ENCODE measurements at regions not wholly inside any gene's neighbourhood (a gene's known extent, or its start where the extent isn't known, plus 50 kb on each side); places are given as distances from the start of the nearest gene placed in this dataset.

DNA sequence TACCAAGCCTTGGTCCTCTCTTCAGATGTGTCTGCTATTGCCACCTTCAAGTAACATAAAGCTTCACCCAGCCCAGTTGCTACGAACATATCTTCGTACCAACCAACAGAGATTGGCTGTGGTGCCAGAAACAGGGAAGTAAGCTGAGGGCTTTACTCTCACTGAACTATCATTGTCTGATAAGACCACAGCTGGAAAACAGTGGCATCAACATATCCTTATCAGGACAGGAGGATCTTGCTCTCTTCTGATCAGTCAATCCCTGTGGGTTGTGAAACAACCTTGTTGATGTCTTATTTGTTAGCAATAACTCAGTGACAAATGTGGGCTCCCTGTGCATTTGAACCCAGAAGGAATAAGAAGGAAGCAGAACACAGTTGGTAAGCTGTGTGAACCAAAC is 446.3 kb upstream of the MAF start:
- Histone ChIP-seq H3K27me3 (ENCODE audit: insufficient read depth in 3 of 3, low read length in 2 of 3) (peaks cover 0 to 13% (median 0%) of the 10 kb centered on the region in 3 donors), H3K4me3 (no peak overlapping the region), H3K4me1 (no peaks in the 10 kb centered on the region), H3K36me3 (ENCODE audit: insufficient read depth in 1 of 2, low read depth in 1 of 2) (no peaks in the 10 kb centered on the region), H3K27ac (no peak overlapping the region), H3K9me3 (peaks cover 4% of the 10 kb centered on the region)
- DNase-seq (no peak), ATAC-seq (no peak)
- intact Hi-C loops (cut with DNase I) = no loop called here
- WGBS, 3 donors = 81 to 84% (median 84%) methylated on average over 2 of the region's 2 CpGs
- TF ChIP-seq, protein P1, sequence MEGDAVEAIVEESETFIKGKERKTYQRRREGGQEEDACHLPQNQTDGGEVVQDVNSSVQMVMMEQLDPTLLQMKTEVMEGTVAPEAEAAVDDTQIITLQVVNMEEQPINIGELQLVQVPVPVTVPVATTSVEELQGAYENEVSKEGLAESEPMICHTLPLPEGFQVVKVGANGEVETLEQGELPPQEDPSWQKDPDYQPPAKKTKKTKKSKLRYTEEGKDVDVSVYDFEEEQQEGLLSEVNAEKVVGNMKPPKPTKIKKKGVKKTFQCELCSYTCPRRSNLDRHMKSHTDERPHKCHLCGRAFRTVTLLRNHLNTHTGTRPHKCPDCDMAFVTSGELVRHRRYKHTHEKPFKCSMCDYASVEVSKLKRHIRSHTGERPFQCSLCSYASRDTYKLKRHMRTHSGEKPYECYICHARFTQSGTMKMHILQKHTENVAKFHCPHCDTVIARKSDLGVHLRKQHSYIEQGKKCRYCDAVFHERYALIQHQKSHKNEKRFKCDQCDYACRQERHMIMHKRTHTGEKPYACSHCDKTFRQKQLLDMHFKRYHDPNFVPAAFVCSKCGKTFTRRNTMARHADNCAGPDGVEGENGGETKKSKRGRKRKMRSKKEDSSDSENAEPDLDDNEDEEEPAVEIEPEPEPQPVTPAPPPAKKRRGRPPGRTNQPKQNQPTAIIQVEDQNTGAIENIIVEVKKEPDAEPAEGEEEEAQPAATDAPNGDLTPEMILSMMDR (IDR thresholded peaks at IDR 0.05) = no peak

DNA sequence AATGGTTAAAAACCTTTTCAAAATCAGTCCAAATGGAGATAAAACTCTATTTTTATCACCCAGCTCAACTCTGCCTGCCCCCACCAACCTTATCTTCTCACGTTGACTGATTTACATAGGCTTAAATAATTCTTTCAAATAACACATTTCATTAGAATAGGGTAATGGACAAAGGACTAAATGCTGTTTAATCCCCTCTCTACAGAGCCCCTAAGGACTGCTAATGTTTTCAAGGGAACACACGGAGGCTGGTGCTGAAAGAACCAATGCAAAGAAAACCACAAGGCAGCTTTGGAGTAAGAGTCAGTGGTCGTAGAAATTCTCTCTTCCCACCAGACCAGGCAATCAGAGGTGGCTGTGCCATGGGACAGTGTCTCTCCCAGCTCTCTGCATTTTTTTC is 445.7 kb upstream of the MAF start:
- Histone ChIP-seq H3K4me1 (no peaks in the 10 kb centered on the region), H3K27me3 (ENCODE audit: insufficient read depth in 3 of 3, low read length in 2 of 3) (peaks cover 0 to 13% (median 0%) of the 10 kb centered on the region in 3 donors), H3K27ac (no peak overlapping the region), H3K9me3 (peaks cover 4% of the 10 kb centered on the region), H3K36me3 (ENCODE audit: insufficient read depth in 1 of 2, low read depth in 1 of 2) (no peaks in the 10 kb centered on the region), H3K4me3 (no peak overlapping the region)
- TF ChIP-seq, protein P1 (IDR thresholded peaks at IDR 0.05) = no peak
- no peak for DNase-seq
- no peak for ATAC-seq
- intact Hi-C loops (cut with DNase I) = no loop called here
- WGBS, 3 donors = 35 to 38% (median 35%) methylated on average over 3 of the region's 3 CpGs

DNA sequence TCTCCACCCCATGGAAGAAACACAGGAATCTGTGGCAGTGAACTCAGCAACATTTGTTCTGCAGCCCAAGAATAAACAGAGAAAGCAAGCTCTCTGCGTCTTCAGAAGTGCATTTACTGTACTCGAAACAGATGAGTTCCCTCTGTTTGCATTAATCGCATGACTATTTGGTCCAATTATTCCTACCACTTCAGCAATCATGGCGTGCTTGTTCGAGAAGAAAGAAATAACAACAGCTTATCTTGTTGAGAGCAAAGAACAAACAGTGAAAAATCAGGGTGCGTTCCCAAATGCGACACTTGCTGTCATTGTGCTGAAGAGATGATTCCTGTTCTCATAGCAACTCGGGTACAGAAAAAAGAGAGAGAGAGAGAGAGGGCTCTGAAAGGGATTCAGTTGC is 445.3 kb upstream of the MAF start:
- DNase-seq (no peak), ATAC-seq (no peak)
- TF ChIP-seq, protein P1 (IDR thresholded peaks at IDR 0.05) = no peak
- Histone ChIP-seq H3K27me3 (ENCODE audit: insufficient read depth in 3 of 3, low read length in 2 of 3) (peaks cover 0 to 13% (median 0%) of the 10 kb centered on the region in 3 donors), H3K4me3 (no peak overlapping the region), H3K27ac (no peak overlapping the region), H3K4me1 (no peaks in the 10 kb centered on the region), H3K9me3 (peaks cover 4% of the 10 kb centered on the region), H3K36me3 (ENCODE audit: insufficient read depth in 1 of 2, low read depth in 1 of 2) (no peaks in the 10 kb centered on the region)
- intact Hi-C loops (cut with DNase I) = no loop called here
- WGBS, 3 donors = 76 to 84% (median 81%) methylated on average over 8 of the region's 8 CpGs

DNA sequence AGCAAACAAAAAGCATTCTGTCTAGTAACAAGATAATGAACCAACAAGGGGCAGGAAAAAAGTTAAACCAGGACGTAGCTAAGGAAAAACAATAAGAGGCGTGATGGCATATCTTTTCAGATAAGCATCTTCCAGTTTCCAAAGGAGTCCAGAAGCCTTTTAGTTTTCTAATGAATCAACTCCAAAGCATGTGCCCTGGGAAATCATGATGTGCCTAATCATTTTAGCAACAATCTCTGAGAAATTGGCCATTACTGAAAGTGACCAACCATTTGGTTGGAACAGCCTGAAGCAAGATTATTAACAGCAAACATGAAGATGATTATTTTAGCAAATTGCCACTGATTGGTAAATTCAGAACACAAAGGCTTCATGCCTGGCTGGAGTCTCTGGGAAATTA is 440.9 kb upstream of the MAF start:
- Histone ChIP-seq H3K4me3 (no peak overlapping the region), H3K9me3 (no peaks in the 10 kb centered on the region), H3K4me1 (no peaks in the 10 kb centered on the region), H3K36me3 (ENCODE audit: insufficient read depth in 1 of 2, low read depth in 1 of 2) (no peaks in the 10 kb centered on the region), H3K27me3 (ENCODE audit: insufficient read depth in 3 of 3, low read length in 2 of 3) (peaks cover 0 to 2% (median 2%) of the 10 kb centered on the region in 3 donors), H3K27ac (no peak overlapping the region)
- no peak for DNase-seq
- TF ChIP-seq, protein P1 (IDR thresholded peaks at IDR 0.05) = no peak
- intact Hi-C loops (cut with DNase I) = no loop called here
- ATAC-seq = no peak
- 65 to 76% (median 66%) methylated on average over 2 of the region's 2 CpGs for WGBS, 3 donors

DNA sequence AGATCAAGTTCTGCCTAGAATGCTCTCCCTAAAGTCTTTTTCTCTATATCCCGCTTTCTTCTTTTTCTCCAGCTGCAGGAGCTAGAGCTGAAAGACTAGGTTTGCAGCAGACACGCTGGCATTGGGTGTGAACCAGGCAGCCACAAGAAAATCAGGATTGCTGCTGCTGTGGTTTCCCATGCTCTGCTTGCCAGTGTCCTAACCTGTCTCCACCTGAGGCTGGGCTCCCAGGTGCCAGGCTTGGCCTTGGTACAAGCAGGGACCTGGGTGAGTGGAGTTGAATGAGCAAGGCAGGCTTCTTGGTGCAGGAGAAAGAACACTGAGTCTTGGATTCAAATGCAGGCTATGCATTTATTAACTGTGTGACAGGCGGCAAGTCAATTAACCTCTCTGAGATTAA is 440.3 kb upstream of the MAF start:
- no peak for ATAC-seq
- Histone ChIP-seq H3K4me3 (no peak overlapping the region), H3K4me1 (no peaks in the 10 kb centered on the region), H3K27me3 (ENCODE audit: insufficient read depth in 3 of 3, low read length in 2 of 3) (peaks cover 0 to 2% (median 0%) of the 10 kb centered on the region in 3 donors), H3K36me3 (ENCODE audit: insufficient read depth in 1 of 2, low read depth in 1 of 2) (no peaks in the 10 kb centered on the region), H3K27ac (no peak overlapping the region), H3K9me3 (no peaks in the 10 kb centered on the region)
- TF ChIP-seq, protein P1 (IDR thresholded peaks at IDR 0.05) = no peak
- intact Hi-C loops (cut with DNase I) = no loop called here
- 84 to 88% (median 85%) methylated on average over 3 of the region's 3 CpGs for WGBS, 3 donors
- DNase-seq = no peak
